Erythroblast (primary cell): ENCODE measurements at regions not wholly inside any gene's neighbourhood (a gene's known extent, or its start where the extent isn't known, plus 50 kb on each side); places are given as distances from the start of the nearest gene placed in this dataset.

ENCODE experiments used
- GATA1 ChIP-seq: IDR thresholded peaks from 2 replicates; pipeline ENCODE4 v1.6.1; 2011; ENCODE audit warnings: low read depth, mild to moderate bottlenecking, control low read depth, low read length, moderate library complexity
- POLR2A ChIP-seq: IDR thresholded peaks from 2 replicates; pipeline ENCODE4 v1.6.1; 2011; ENCODE audit warnings: mild to moderate bottlenecking, low read length

GRCh38 chr13:80740071-80740470, 399.1 kb upstream of the SPRY2 start:
- TF ChIP-seq POLR2A (no peak), GATA1 (no peak)
